Sigmoid colon (tissue), 6 donors: ENCODE measurements at regions not wholly inside any gene's neighbourhood (a gene's known extent, or its start where the extent isn't known, plus 50 kb on each side); places are given as distances from the start of the nearest gene placed in this dataset.

Experiments used
- DNase-seq: peaks from one replicate; pipeline ENCODE4 v3.0.0-alpha.2; 2019
- H3K27ac ChIP-seq, 4 donors: fragments of 200-600 bp; sonication (generic); one replicate each; pipeline ENCODE4 v1.5.1; 2016 to 2019; ENCODE audit warnings: mild to moderate bottlenecking in 1 of 4
- H3K27me3 ChIP-seq, 3 donors: fragments of 200-600 bp; sonication (generic); one replicate each; pipeline ENCODE4 v1.5.1; 2019; ENCODE audit warnings: mild to moderate bottlenecking in 1 of 3
- H3K36me3 ChIP-seq, 4 donors: fragments of 200-600 bp; sonication (generic); one replicate each; pipeline ENCODE4 v1.5.1; 2016 to 2019
- H3K4me1 ChIP-seq, 4 donors: fragments of 200-600 bp; sonication (generic); one replicate each; pipeline ENCODE4 v1.5.1; 2017 to 2019
- H3K4me3 ChIP-seq, 4 donors: fragments of 200-600 bp; sonication (generic); one replicate each; pipeline ENCODE4 v1.5.1; 2017 to 2019; ENCODE audit warnings: mild to moderate bottlenecking in 2 of 4, moderate library complexity in 1 of 4
- H3K9me3 ChIP-seq, 4 donors: fragments of 200-600 bp in 3 of 4; sonication (generic) in 3 of 4; one replicate each; pipeline versions ENCODE4 v1.5.1 to v1.6.1; 2013 to 2019
- CTCF ChIP-seq, 4 experiments: fragments of 450-650 bp in 3 of 4; fragments of 200-600 bp in 1 of 4; IDR thresholded peaks; one replicate each; pipeline ENCODE4 v1.5.1; 2016 to 2019; ENCODE audit warnings: antibody characterized with exemption in 4 of 4, mild to moderate bottlenecking in 3 of 4, moderate library complexity in 2 of 4
- EP300 ChIP-seq, 4 donors: sonication (generic); formaldehyde crosslinking; IDR thresholded peaks; one replicate each; pipeline ENCODE4 v1.6.1; 2017; ENCODE audit warnings: antibody characterized with exemption in 4 of 4
- POLR2A ChIP-seq, 2 donors: fragments of 450-650 bp; IDR thresholded peaks; one replicate each; pipeline ENCODE4 v1.6.1; 2016; ENCODE audit warnings: antibody characterized with exemption in 2 of 2, mild to moderate bottlenecking in 2 of 2, moderate library complexity in 2 of 2
- POLR2AphosphoS5 ChIP-seq, 4 donors: sonication (generic); formaldehyde crosslinking; IDR thresholded peaks; one replicate each; pipeline ENCODE4 v1.6.1; 2017; ENCODE audit warnings: antibody characterized with exemption in 4 of 4
- WGBS, 2 donors: extraction: QIAGEN DNeasy Blood & Tissue Kit; methylation state at CpG; one replicate each; pipeline ENCODE4 v1.1.7; 2013; 5-methylcytosine and 5-hydroxymethylcytosine counted together
- intact Hi-C: fragments of 100-400 bp; cut with DNase I; formaldehyde crosslinking; loops from one replicate; pipeline ENCODE4 v1.15.1; 2023
- donor health status: healthy with polysubstance abuse.
- donor health status: healthy.

GRCh38 chr6:8644306-8644705 is 209.0 kb upstream of the SLC35B3 start:
- WGBS, 2 donors: 93 to 94% methylated on average over 6 of the region's 6 CpGs
- DNase-seq: no peak
- intact Hi-C loops: no loop called here
- Histone ChIP-seq H3K4me3 (no peak overlapping the region), H3K27ac (no peak overlapping the region), H3K27me3 (no peaks in the 10 kb centered on the region), H3K4me1 (no peaks in the 10 kb centered on the region), H3K9me3 (no peaks in the 10 kb centered on the region), H3K36me3 (no peaks in the 10 kb centered on the region)
- no peak for TF ChIP-seq POLR2A (IDR thresholded peaks at IDR 0.05)
- no peak for TF ChIP-seq POLR2AphosphoS5 (IDR thresholded peaks at IDR 0.05)
- no peak for TF ChIP-seq CTCF (IDR thresholded peaks at IDR 0.05)
- no peak for TF ChIP-seq EP300 (IDR thresholded peaks at IDR 0.05)

GRCh38 chr6:8642854-8643253 is 207.5 kb upstream of the SLC35B3 start:
- no peaks in the 10 kb centered on the region for H3K9me3 ChIP-seq
- 66 to 82% methylated on average over 5 of the region's 5 CpGs for WGBS, 2 donors
- TF ChIP-seq POLR2AphosphoS5 (IDR thresholded peaks at IDR 0.05) (no peak), POLR2A (IDR thresholded peaks at IDR 0.05) (no peak), CTCF (IDR thresholded peaks at IDR 0.05) (no peak), EP300 (IDR thresholded peaks at IDR 0.05) (no peak)

GRCh38 chr6:8642131-8642530 is 206.8 kb upstream of the SLC35B3 start:
- Histone ChIP-seq H3K4me1 (no peaks in the 10 kb centered on the region), H3K9me3 (no peaks in the 10 kb centered on the region), H3K4me3 (no peak overlapping the region), H3K27me3 (no peaks in the 10 kb centered on the region), H3K36me3 (no peaks in the 10 kb centered on the region), H3K27ac (no peak overlapping the region)
- intact Hi-C loops: no loop called here
- WGBS, 2 donors: 70 to 90% methylated on average over 3 of the region's 3 CpGs
- TF ChIP-seq CTCF (IDR thresholded peaks at IDR 0.05) (no peak), EP300 (IDR thresholded peaks at IDR 0.05) (no peak), POLR2A (IDR thresholded peaks at IDR 0.05) (no peak), POLR2AphosphoS5 (IDR thresholded peaks at IDR 0.05) (no peak)
- DNase-seq: no peak

More at GRCh38 chr6:8642854-8643253, 207.5 kb upstream of the SLC35B3 start:
- H3K4me3 ChIP-seq: no peak overlapping the region
- H3K27me3 ChIP-seq: no peaks in the 10 kb centered on the region
- intact Hi-C loops: no loop called here
- no peaks in the 10 kb centered on the region for H3K36me3 ChIP-seq
- H3K4me1 ChIP-seq: no peaks in the 10 kb centered on the region
- DNase-seq: no peak
- no peak overlapping the region for H3K27ac ChIP-seq

- Histone ChIP-seq H3K9me3 (no peaks in the 10 kb centered on the region), H3K27ac (no peak overlapping the region), H3K4me1 (no peaks in the 10 kb centered on the region), H3K4me3 (no peak overlapping the region), H3K36me3 (no peaks in the 10 kb centered on the region), H3K27me3 (no peaks in the 10 kb centered on the region)
- intact Hi-C loops: no loop called here
- 64 to 71% methylated on average over 3 of the region's 3 CpGs for WGBS, 2 donors
- DNase-seq: no peak
- TF ChIP-seq EP300 (IDR thresholded peaks at IDR 0.05): no peak
- TF ChIP-seq POLR2AphosphoS5 (IDR thresholded peaks at IDR 0.05): no peak
- TF ChIP-seq CTCF (IDR thresholded peaks at IDR 0.05): no peak
- no peak for TF ChIP-seq POLR2A (IDR thresholded peaks at IDR 0.05)
Observed at GRCh38 chr6:8639928-8640649, 204.7 kb upstream of the SLC35B3 start.
